Esophagus muscularis mucosa (tissue), 4 donors: ENCODE measurements at regions not wholly inside any gene's neighbourhood (a gene's known extent, or its start where the extent isn't known, plus 50 kb on each side); places are given as distances from the start of the nearest gene placed in this dataset.

ENCODE experiments used
- DNase-seq: peaks from one replicate; pipeline ENCODE4 v3.0.0-alpha.2; 2017; ENCODE audit errors: extremely low spot score
- H3K27ac ChIP-seq, 4 donors: fragments of 200-600 bp; sonication (generic); replicated peaks in 1 of 4; 1 replicate in 3 of 4; 2 replicates in 1 of 4; pipeline ENCODE4 v1.5.1; 2016 to 2019; ENCODE audit warnings: mild to moderate bottlenecking in 1 of 4
- H3K27me3 ChIP-seq, 4 donors: fragments of 200-600 bp; sonication (generic); one replicate each; pipeline versions ENCODE4 v1.5.1 to v1.6.0; 2016 to 2019
- H3K36me3 ChIP-seq, 4 donors: fragments of 200-600 bp; sonication (generic); one replicate each; pipeline ENCODE4 v1.5.1; 2016 to 2019
- H3K4me1 ChIP-seq, 4 donors: fragments of 200-600 bp; sonication (generic); one replicate each; pipeline ENCODE4 v1.5.1; 2016 to 2019
- H3K4me3 ChIP-seq, 4 donors: fragments of 200-600 bp; sonication (generic); 1 replicate in 2 of 4; 2 replicates in 2 of 4; pipeline ENCODE4 v1.5.1; 2016 to 2019; ENCODE audit warnings: mild to moderate bottlenecking in 4 of 4, moderate library complexity in 1 of 4
- H3K9me3 ChIP-seq, 4 donors: fragments of 200-600 bp; sonication (generic); 1 replicate in 3 of 4; 2 replicates in 1 of 4; pipeline ENCODE4 v1.5.1; 2016 to 2019
- CTCF ChIP-seq, 3 experiments: fragments of 200-600 bp in 2 of 3; fragments of 450-650 bp in 1 of 3; sonication (generic) in 2 of 3; IDR thresholded peaks; one replicate each; pipeline ENCODE4 v1.5.1; 2017 to 2019; ENCODE audit warnings: antibody characterized with exemption in 3 of 3, mild to moderate bottlenecking in 2 of 3, moderate library complexity in 1 of 3
- EP300 ChIP-seq: sonication (generic); formaldehyde crosslinking; IDR thresholded peaks from one replicate; pipeline ENCODE4 v1.6.1; 2017; ENCODE audit warnings: antibody characterized with exemption
- POLR2A ChIP-seq: fragments of 450-650 bp; IDR thresholded peaks from one replicate; pipeline ENCODE4 v1.6.1; 2017; ENCODE audit warnings: antibody characterized with exemption, moderate library complexity, mild to moderate bottlenecking, low read depth
- POLR2AphosphoS5 ChIP-seq, 2 donors: sonication (generic); formaldehyde crosslinking; IDR thresholded peaks; one replicate each; pipeline ENCODE4 v1.6.1; 2017; ENCODE audit warnings: antibody characterized with exemption in 2 of 2
- WGBS: methylation state at CpG from one replicate; pipeline ENCODE4 v1.1.5; 2018; 5-methylcytosine and 5-hydroxymethylcytosine counted together
- intact Hi-C: fragments of 100-400 bp; cut with DNase I; formaldehyde crosslinking; loops from one replicate; pipeline ENCODE4 v1.15.1; 2023

DNA sequence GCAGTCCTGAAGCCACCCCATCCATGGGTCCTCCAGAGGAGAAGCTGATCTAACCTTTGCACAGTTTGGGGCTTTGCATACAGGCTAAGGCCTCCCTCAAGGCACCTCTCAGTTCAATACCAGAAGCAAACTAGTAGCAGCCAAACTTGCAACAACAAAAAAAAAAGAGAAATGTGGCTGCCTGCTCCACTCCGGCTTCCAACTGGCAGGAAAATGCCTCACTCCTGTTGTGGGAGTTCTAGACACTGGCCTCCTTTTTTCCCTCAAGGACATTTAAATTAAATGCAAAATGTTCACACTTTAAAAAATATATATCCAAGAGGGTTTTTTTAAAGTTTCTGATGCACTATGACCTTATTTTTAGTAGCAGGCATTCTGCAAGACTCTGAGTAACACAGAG is 216.0 kb upstream of the TPM1 start:
- no peak for DNase-seq
- intact Hi-C loops, result no loop called here
- H3K9me3 ChIP-seq, result no peaks in the 10 kb centered on the region
- H3K4me3 ChIP-seq, result no peak overlapping the region
- no peaks in the 10 kb centered on the region for H3K27me3 ChIP-seq
- H3K36me3 ChIP-seq, result peaks cover 0 to 30% (median 12%) of the 10 kb centered on the region in 4 donors
- peaks cover 0 to 14% (median 6%) of the 10 kb centered on the region in 4 donors for H3K4me1 ChIP-seq
- no peak overlapping the region for H3K27ac ChIP-seq
- 87% methylated on average over 1 of the region's 1 CpG for WGBS
- TF ChIP-seq POLR2A, result no peak
- no peak for TF ChIP-seq CTCF (IDR thresholded peaks at IDR 0.05)
- TF ChIP-seq EP300, result no peak
- no peak for TF ChIP-seq POLR2AphosphoS5 (IDR thresholded peaks at IDR 0.05)

DNA sequence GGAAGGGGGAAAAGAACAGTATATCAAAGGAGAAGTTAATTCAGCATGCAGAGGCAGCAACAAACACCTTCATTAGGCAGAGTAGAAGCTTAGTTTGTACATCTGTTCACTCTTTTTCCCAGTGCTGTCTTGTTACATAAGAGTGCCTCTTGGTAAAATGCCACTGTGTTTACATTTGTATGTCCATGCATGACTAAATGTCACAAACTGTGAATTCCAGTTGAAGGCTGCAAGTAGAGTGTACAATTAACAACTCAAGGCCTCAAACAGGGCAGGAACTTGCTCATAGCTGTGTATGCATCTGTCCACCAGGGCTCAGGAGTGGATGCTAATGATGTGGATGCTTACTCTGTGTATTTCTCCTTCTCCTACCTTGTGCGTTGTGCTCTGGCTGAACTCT is 214.2 kb upstream of the TPM1 start:
- intact Hi-C loops, result no loop called here
- Histone ChIP-seq H3K4me1 (peaks cover 0 to 14% (median 6%) of the 10 kb centered on the region in 4 donors), H3K27me3 (no peaks in the 10 kb centered on the region), H3K4me3 (no peak overlapping the region), H3K36me3 (peaks cover 4 to 41% (median 13%) of the 10 kb centered on the region in 4 donors), H3K9me3 (no peaks in the 10 kb centered on the region), H3K27ac (no peak overlapping the region)
- no peak for DNase-seq
- 60% methylated on average over 1 of the region's 1 CpG for WGBS
- TF ChIP-seq EP300 (no peak), CTCF (IDR thresholded peaks at IDR 0.05) (no peak), POLR2AphosphoS5 (IDR thresholded peaks at IDR 0.05) (no peak), POLR2A (no peak)

GRCh38 chr15:62832231-62832630 is 210.3 kb upstream of the TPM1 start:
- no peak overlapping the region for H3K27ac ChIP-seq
- intact Hi-C loops, result loop anchor here (5.0 kb wide), 1 partner anchor 35 kb away; no protein-coding TSS in a partner anchor
- H3K4me3 ChIP-seq, result no peak overlapping the region
- WGBS, result 95% methylated on average over 2 of the region's 2 CpGs
- no peaks in the 10 kb centered on the region for H3K9me3 ChIP-seq
- H3K36me3 ChIP-seq, result peaks cover 9 to 59% (median 34%) of the 10 kb centered on the region in 4 donors
- H3K27me3 ChIP-seq, result no peaks in the 10 kb centered on the region
- H3K4me1 ChIP-seq, result peaks cover 0 to 8% (median 6%) of the 10 kb centered on the region in 4 donors
- TF ChIP-seq EP300, result no peak
- TF ChIP-seq POLR2A, result no peak
- no peak for TF ChIP-seq POLR2AphosphoS5 (IDR thresholded peaks at IDR 0.05)
- no peak for TF ChIP-seq CTCF (IDR thresholded peaks at IDR 0.05)
- no peak for DNase-seq

DNA sequence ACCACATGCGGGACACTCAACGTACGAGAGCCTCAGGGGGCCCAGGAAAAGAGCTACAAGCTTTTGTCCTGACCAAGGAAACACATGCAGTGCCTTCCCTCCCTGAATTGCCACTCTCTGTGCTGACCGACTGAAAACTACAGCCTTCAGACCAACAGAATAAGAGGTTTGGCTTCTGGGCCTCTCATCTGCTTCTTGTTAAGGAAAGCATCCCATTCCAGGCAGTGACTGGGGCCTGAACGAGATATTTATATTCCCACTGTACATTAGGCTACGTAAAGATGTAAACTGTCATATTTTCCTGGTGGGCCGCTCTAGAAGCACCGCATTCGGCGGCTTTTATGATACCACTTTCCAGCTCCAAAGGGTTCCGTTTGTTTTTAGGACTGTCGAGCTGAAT is 208.9 kb upstream of the TPM1 start:
- H3K4me3 ChIP-seq, result no peak overlapping the region
- 77% methylated on average over 12 of the region's 12 CpGs for WGBS
- peaks cover 9 to 67% (median 39%) of the 10 kb centered on the region in 4 donors for H3K36me3 ChIP-seq
- intact Hi-C loops, result loop anchor here (5.0 kb wide), 1 partner anchor 36 kb away; no protein-coding TSS in a partner anchor
- no peak overlapping the region for H3K27ac ChIP-seq
- H3K27me3 ChIP-seq, result no peaks in the 10 kb centered on the region
- no peak for DNase-seq
- TF ChIP-seq EP300 (no peak), CTCF (IDR thresholded peaks at IDR 0.05) (no peak), POLR2AphosphoS5 (IDR thresholded peaks at IDR 0.05) (no peak), POLR2A (no peak)
- H3K4me1 ChIP-seq, result peaks cover 0 to 2% (median under 1%) of the 10 kb centered on the region in 4 donors
- no peaks in the 10 kb centered on the region for H3K9me3 ChIP-seq
